Transverse colon (tissue), 3 donors: ENCODE measurements at regions not wholly inside any gene's neighbourhood (a gene's known extent, or its start where the extent isn't known, plus 50 kb on each side); places are given as distances from the start of the nearest gene placed in this dataset.

Experiments used
- CTCF ChIP-seq, 5 experiments: fragments of 200-600 bp in 3 of 5; fragments of 450-650 bp in 2 of 5; sonication (generic) in 3 of 5; IDR thresholded peaks; 1 replicate in 2 of 5; 2 replicates in 3 of 5; pipeline ENCODE4 v1.5.1; 2016 to 2017; ENCODE audit warnings: antibody characterized with exemption in 5 of 5, inconsistent platforms in 3 of 5, mild to moderate bottlenecking in 2 of 5, moderate library complexity in 1 of 5
- EP300 ChIP-seq: sonication (generic); formaldehyde crosslinking; IDR thresholded peaks from one replicate; pipeline ENCODE4 v1.6.1; 2017; ENCODE audit warnings: antibody characterized with exemption, low read depth

GRCh38 chr7:46006723-46007122 is 85.7 kb upstream of the IGFBP3 start:
- TF ChIP-seq EP300 (no peak), CTCF (IDR thresholded peaks at IDR 0.05) (no peak)
